ENCODE measurements at regions not wholly inside any gene's neighbourhood (a gene's known extent, or its start where the extent isn't known, plus 50 kb on each side); places are given as distances from the start of the nearest gene placed in this dataset.

- no peak for DNase-seq
Observed at GRCh38 chr13:106989876-106990275, 421.9 kb upstream of the ARGLU1 start.

- DNase-seq: no peak
Observed at GRCh38 chr13:106987427-106987785, 419.5 kb upstream of the ARGLU1 start.

GRCh38 chr13:106986687-106987426, 418.9 kb upstream of the ARGLU1 start:
- DNase-seq: no peak

- DNase-seq: no peak
Observed at GRCh38 chr13:106986033-106986484, 418.1 kb upstream of the ARGLU1 start.

- no peak for DNase-seq
Observed at GRCh38 chr13:106985481-106985880, 417.5 kb upstream of the ARGLU1 start.

GRCh38 chr13:106981051-106981450, 413.1 kb upstream of the ARGLU1 start:
- no peak for DNase-seq

GRCh38 chr13:106967391-106967790, 399.5 kb upstream of the ARGLU1 start:
- DNase-seq: no peak

- DNase-seq: no peak
Observed at GRCh38 chr13:106963151-106963550, 395.2 kb upstream of the ARGLU1 start.

GRCh38 chr13:106961651-106962050, 393.7 kb upstream of the ARGLU1 start:
- DNase-seq: no peak

GRCh38 chr13:106961216-106961615, 393.3 kb upstream of the ARGLU1 start:
- no peak for DNase-seq

GRCh38 chr13:106958621-106959048, 390.7 kb upstream of the ARGLU1 start:
- no peak for DNase-seq

GRCh38 chr13:106942563-106942962, 374.6 kb upstream of the ARGLU1 start:
- no peak for DNase-seq

- DNase-seq: no peak
Observed at GRCh38 chr13:106941779-106942178, 373.8 kb upstream of the ARGLU1 start.

GRCh38 chr13:106927421-106927820, 359.5 kb upstream of the ARGLU1 start:
- DNase-seq: no peak

- DNase-seq: no peak
Observed at GRCh38 chr13:106922384-106922783, 354.4 kb upstream of the ARGLU1 start.

- no peak for DNase-seq
Observed at GRCh38 chr13:106919638-106920037, 351.7 kb upstream of the ARGLU1 start.

- DNase-seq: no peak
Observed at GRCh38 chr13:106919133-106919532, 351.2 kb upstream of the ARGLU1 start.

- no peak for DNase-seq
Observed at GRCh38 chr13:106918557-106918860, 350.6 kb upstream of the ARGLU1 start.

GRCh38 chr13:106917673-106918556, 350.0 kb upstream of the ARGLU1 start:
- peak; percentile 71 to 81 for DNase-seq

- DNase-seq: no peak
Observed at GRCh38 chr13:106917024-106917571, 349.2 kb upstream of the ARGLU1 start.

GRCh38 chr13:106916329-106916976, 348.5 kb upstream of the ARGLU1 start:
- no peak for DNase-seq

GRCh38 chr13:106915146-106915545, 347.2 kb upstream of the ARGLU1 start:
- DNase-seq: no peak

GRCh38 chr13:106911627-106912026, 343.7 kb upstream of the ARGLU1 start:
- no peak for DNase-seq

All from stimulated activated CD4-positive, alpha-beta T cell treated with anti-CD3 and anti-CD28 coated beads, Interleukin-2, amount 100 ng/mL, for 24 hours (primary cell).